Loucy (cell line): ENCODE measurements at regions not wholly inside any gene's neighbourhood (a gene's known extent, or its start where the extent isn't known, plus 50 kb on each side); places are given as distances from the start of the nearest gene placed in this dataset.
"Not testable (repeated sequence)": the region's sequence is repeated elsewhere in the genome, so short reads cannot be mapped to it uniquely, and the experiment has no call there.

ENCODE experiments used
- EZH2phosphoT487 ChIP-seq: fragments of 200-600 bp; IDR thresholded peaks from 2 replicates; pipeline ENCODE4 v1.6.1; 2018; ENCODE audit warnings: antibody characterized with exemption, mild to moderate bottlenecking, moderate library complexity, borderline replicate concordance
- TF ChIP-seq, protein P1 (sequence below): fragments of 200-600 bp; sonication (generic); conservative IDR thresholded peaks from 2 replicates; pipeline ENCODE4 v1.5.1; 2014; ENCODE audit warnings: mild to moderate bottlenecking, antibody characterized with exemption, low read length

DNA sequence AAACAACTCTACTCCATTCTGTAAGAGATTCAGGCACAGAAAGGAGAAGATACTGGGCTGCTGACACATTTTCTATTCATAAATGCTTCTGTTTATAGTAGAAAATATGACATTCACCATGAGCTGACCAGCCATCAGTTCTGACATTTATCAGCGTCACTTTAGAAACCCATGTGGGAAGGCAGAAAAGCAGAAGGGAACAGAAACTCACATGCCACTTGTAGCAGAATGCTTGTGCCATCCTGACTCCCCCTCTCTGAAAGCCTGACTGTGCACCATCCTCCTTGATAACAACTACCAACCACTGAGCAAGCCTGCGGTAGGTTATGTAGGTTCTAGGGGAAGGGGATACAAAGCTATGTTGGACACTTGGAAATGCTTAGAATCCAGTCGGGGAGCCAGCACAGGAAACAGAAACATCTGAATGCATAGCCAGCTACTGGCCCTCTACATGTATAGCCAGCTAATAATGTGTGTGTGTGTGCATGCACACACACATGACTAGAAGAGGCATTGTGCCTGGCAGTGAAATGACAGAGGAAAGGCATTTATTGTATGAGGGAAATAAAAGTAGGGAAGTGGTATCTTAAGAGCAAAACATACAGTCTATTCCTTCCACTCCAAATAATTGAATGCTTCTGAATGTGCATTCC, 104.3 kb downstream of the SPDYE17 start:
- TF ChIP-seq, protein P1, sequence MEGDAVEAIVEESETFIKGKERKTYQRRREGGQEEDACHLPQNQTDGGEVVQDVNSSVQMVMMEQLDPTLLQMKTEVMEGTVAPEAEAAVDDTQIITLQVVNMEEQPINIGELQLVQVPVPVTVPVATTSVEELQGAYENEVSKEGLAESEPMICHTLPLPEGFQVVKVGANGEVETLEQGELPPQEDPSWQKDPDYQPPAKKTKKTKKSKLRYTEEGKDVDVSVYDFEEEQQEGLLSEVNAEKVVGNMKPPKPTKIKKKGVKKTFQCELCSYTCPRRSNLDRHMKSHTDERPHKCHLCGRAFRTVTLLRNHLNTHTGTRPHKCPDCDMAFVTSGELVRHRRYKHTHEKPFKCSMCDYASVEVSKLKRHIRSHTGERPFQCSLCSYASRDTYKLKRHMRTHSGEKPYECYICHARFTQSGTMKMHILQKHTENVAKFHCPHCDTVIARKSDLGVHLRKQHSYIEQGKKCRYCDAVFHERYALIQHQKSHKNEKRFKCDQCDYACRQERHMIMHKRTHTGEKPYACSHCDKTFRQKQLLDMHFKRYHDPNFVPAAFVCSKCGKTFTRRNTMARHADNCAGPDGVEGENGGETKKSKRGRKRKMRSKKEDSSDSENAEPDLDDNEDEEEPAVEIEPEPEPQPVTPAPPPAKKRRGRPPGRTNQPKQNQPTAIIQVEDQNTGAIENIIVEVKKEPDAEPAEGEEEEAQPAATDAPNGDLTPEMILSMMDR, result not testable (repeated sequence)
- TF ChIP-seq EZH2phosphoT487, result not testable (repeated sequence)
